ENCODE measurements at regions not wholly inside any gene's neighbourhood (a gene's known extent, or its start where the extent isn't known, plus 50 kb on each side); places are given as distances from the start of the nearest gene placed in this dataset.

DNA sequence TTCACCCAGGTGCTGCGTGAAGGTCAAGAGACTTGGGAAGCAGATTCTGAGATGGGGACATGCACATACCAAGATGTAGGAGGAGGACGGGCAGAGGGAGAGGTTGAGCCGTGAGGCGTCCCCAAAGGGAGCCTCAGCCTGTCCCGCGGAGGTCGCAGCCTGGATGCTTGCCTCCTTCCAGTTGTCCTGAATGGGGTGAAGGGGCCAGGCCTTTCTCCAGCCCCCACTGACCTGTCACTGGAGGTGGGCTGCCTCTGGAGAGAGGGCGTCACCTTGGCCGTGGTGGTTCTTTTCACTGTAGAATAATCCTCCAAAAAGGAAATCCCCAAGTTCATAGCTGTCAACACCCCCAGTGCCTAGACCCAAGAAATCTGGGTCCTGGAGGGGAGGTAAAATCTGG, 283.0 kb upstream of the VSTM2A start:
- TF ChIP-seq EZH2 (IDR thresholded peaks at IDR 0.05; ENCODE audit: insufficient read depth, poor library complexity, severe bottlenecking): no peak
- no peak for TF ChIP-seq EZH2phosphoT487 (IDR thresholded peaks at IDR 0.05; ENCODE audit: insufficient read depth, low read depth)
